ENCODE measurements at regions not wholly inside any gene's neighbourhood (a gene's known extent, or its start where the extent isn't known, plus 50 kb on each side); places are given as distances from the start of the nearest gene placed in this dataset.

DNA sequence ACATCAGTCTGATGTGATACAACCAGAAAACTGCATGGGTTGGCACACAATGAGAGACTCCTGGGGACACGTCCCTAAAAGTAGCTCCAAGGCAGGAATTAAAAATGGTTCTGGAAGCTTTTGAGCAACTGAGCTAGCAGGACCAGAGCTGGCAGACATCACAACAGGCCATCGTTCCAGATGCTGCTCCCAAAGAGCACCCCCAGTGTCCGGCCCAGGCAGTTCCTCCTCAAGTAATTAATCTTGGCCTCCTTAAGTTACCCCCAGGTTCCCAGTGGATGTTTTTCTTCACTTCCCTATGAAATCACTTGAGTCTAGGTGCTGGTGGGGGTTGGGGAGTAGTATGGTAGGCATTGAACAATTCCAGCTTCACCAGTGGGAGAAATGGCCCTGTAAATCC, 711.6 kb downstream of the MECOM start:
- DNase-seq, result no peak
- no peak overlapping the region for H3K4me3 ChIP-seq (ENCODE audit: low read depth in 1 of 2, low read length in 2 of 2)
- H3K4me1 ChIP-seq (ENCODE audit: insufficient read depth, low read length), result no peaks in the 10 kb centered on the region
- H2AFZ ChIP-seq (ENCODE audit: low read depth, low read length), result no peak overlapping the region
- ATAC-seq (ENCODE audit: insufficient read depth, low read depth), result no peak
- no peak overlapping the region for H3K4me2 ChIP-seq (ENCODE audit: insufficient read depth, low read length)
- no peak overlapping the region for H3K27ac ChIP-seq (ENCODE audit: low read length)
- no peaks in the 10 kb centered on the region for H3K36me3 ChIP-seq (ENCODE audit: insufficient read depth, low read length)
- no peak for TF ChIP-seq EZH2 (IDR thresholded peaks at IDR 0.05; ENCODE audit: borderline replicate concordance, low read depth, low read length, severe bottlenecking)
- TF ChIP-seq, protein P1, sequence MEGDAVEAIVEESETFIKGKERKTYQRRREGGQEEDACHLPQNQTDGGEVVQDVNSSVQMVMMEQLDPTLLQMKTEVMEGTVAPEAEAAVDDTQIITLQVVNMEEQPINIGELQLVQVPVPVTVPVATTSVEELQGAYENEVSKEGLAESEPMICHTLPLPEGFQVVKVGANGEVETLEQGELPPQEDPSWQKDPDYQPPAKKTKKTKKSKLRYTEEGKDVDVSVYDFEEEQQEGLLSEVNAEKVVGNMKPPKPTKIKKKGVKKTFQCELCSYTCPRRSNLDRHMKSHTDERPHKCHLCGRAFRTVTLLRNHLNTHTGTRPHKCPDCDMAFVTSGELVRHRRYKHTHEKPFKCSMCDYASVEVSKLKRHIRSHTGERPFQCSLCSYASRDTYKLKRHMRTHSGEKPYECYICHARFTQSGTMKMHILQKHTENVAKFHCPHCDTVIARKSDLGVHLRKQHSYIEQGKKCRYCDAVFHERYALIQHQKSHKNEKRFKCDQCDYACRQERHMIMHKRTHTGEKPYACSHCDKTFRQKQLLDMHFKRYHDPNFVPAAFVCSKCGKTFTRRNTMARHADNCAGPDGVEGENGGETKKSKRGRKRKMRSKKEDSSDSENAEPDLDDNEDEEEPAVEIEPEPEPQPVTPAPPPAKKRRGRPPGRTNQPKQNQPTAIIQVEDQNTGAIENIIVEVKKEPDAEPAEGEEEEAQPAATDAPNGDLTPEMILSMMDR (IDR thresholded peaks at IDR 0.05; ENCODE audit: borderline replicate concordance, extremely low read depth, low read length, poor library complexity, severe bottlenecking), result no peak
- no peaks in the 10 kb centered on the region for H4K20me1 ChIP-seq (ENCODE audit: insufficient read depth, low read length)
- H3K9ac ChIP-seq (ENCODE audit: low read depth, low read length), result no peak overlapping the region
- no peaks in the 10 kb centered on the region for H3K79me2 ChIP-seq (ENCODE audit: insufficient read depth, low read length)
- no peaks in the 10 kb centered on the region for H3K9me3 ChIP-seq (ENCODE audit: insufficient read depth, low read length, severe bottlenecking)
- H3K27me3 ChIP-seq (ENCODE audit: insufficient read depth, low read length, poor library complexity), result no peaks in the 10 kb centered on the region

DNA sequence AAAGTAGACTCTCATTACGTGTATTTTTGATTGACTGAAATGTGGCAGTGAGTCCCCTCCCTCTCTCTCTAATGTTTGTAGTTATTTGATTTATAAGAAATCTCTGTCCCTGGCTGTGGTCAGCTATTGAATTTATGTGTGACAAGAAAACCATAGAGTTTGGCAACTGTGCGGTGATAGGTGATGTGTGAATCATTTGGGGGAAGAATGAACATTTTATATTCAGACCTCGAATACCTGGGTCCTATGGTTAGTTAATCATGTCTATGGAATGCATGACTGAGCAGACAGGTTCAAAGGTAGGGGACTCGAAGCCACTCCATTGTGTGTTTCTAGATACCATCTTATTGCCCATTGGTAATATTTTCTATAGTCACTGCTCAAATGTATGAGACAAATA, 712.1 kb downstream of the MECOM start:
- Histone ChIP-seq H3K9me3 (ENCODE audit: insufficient read depth, low read length, severe bottlenecking) (no peaks in the 10 kb centered on the region), H3K9ac (ENCODE audit: low read depth, low read length) (no peak overlapping the region), H3K36me3 (ENCODE audit: insufficient read depth, low read length) (no peaks in the 10 kb centered on the region), H2AFZ (ENCODE audit: low read depth, low read length) (no peak overlapping the region), H3K4me3 (ENCODE audit: low read depth in 1 of 2, low read length in 2 of 2) (no peak overlapping the region), H3K27ac (ENCODE audit: low read length) (no peak overlapping the region), H3K79me2 (ENCODE audit: insufficient read depth, low read length) (no peaks in the 10 kb centered on the region), H3K4me1 (ENCODE audit: insufficient read depth, low read length) (no peaks in the 10 kb centered on the region), H4K20me1 (ENCODE audit: insufficient read depth, low read length) (no peaks in the 10 kb centered on the region), H3K4me2 (ENCODE audit: insufficient read depth, low read length) (no peak overlapping the region), H3K27me3 (ENCODE audit: insufficient read depth, low read length, poor library complexity) (no peaks in the 10 kb centered on the region)
- ATAC-seq (ENCODE audit: insufficient read depth, low read depth) (no peak), DNase-seq (no peak)
- TF ChIP-seq, protein P1 (IDR thresholded peaks at IDR 0.05; ENCODE audit: borderline replicate concordance, extremely low read depth, low read length, poor library complexity, severe bottlenecking), result no peak
- no peak for TF ChIP-seq EZH2 (IDR thresholded peaks at IDR 0.05; ENCODE audit: borderline replicate concordance, low read depth, low read length, severe bottlenecking)

DNA sequence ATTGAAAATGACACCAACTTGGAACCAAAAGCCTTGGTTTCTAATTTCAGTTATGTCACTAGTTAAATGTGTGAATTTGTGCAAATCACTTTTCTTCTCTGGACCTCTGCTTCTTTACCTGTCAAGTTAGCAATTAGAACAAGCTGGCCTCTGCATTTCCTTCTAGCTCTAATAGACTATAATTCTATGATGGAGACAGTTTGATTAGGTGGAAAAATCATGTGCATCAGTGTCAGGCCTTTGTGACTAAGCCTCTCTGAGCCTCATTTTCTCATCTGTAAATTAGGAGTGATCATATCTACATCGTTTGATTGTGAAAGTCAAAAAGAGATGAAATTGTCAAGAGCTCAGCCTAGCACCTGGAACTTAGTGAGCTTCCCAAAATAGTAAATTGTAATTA, 712.9 kb downstream of the MECOM start:
- H3K36me3 ChIP-seq (ENCODE audit: insufficient read depth, low read length), result no peaks in the 10 kb centered on the region
- H2AFZ ChIP-seq (ENCODE audit: low read depth, low read length), result no peak overlapping the region
- no peak for ATAC-seq (ENCODE audit: insufficient read depth, low read depth)

More for the DNA sequence above, 712.9 kb downstream of the MECOM start:
- no peak for DNase-seq
- Histone ChIP-seq H3K9me3 (ENCODE audit: insufficient read depth, low read length, severe bottlenecking) (no peaks in the 10 kb centered on the region), H3K9ac (ENCODE audit: low read depth, low read length) (no peak overlapping the region), H3K79me2 (ENCODE audit: insufficient read depth, low read length) (no peaks in the 10 kb centered on the region), H4K20me1 (ENCODE audit: insufficient read depth, low read length) (no peaks in the 10 kb centered on the region), H3K27me3 (ENCODE audit: insufficient read depth, low read length, poor library complexity) (no peaks in the 10 kb centered on the region), H3K4me1 (ENCODE audit: insufficient read depth, low read length) (no peaks in the 10 kb centered on the region), H3K27ac (ENCODE audit: low read length) (no peak overlapping the region), H3K4me3 (ENCODE audit: low read depth in 1 of 2, low read length in 2 of 2) (no peak overlapping the region), H3K4me2 (ENCODE audit: insufficient read depth, low read length) (no peak overlapping the region)
- no peak for TF ChIP-seq EZH2 (IDR thresholded peaks at IDR 0.05; ENCODE audit: borderline replicate concordance, low read depth, low read length, severe bottlenecking)
- TF ChIP-seq, protein P1 (IDR thresholded peaks at IDR 0.05; ENCODE audit: borderline replicate concordance, extremely low read depth, low read length, poor library complexity, severe bottlenecking), result no peak
